ENCODE measurements at regions not wholly inside any gene's neighbourhood (a gene's known extent, or its start where the extent isn't known, plus 50 kb on each side); places are given as distances from the start of the nearest gene placed in this dataset.
"Not testable (repeated sequence)": the region's sequence is repeated elsewhere in the genome, so short reads cannot be mapped to it uniquely, and the experiment has no call there.

GRCh38 chr11:67804435-67805252 lies 130.2 kb upstream of the ALDH3B2 start:
- peak; percentile 3 for DNase-seq (ENCODE audit: low spot score)

GRCh38 chr11:67803519-67803918 lies 129.1 kb upstream of the ALDH3B2 start:
- not testable (repeated sequence) for DNase-seq (ENCODE audit: low spot score)

GRCh38 chr11:67803055-67803454 lies 128.6 kb upstream of the ALDH3B2 start:
- DNase-seq (ENCODE audit: low spot score): not testable (repeated sequence)

- not testable (repeated sequence) for DNase-seq (ENCODE audit: low spot score)
These were observed 128.2 kb upstream of the ALDH3B2 start for GRCh38 chr11:67802623-67803022.

- DNase-seq (ENCODE audit: low spot score): not testable (repeated sequence)
These were observed 127.0 kb upstream of the ALDH3B2 start for GRCh38 chr11:67801397-67801796.

- DNase-seq (ENCODE audit: low spot score): not testable (repeated sequence)
These were observed 126.2 kb upstream of the ALDH3B2 start for GRCh38 chr11:67800591-67800990.

- peak; percentile 19 for DNase-seq (ENCODE audit: low spot score)
These were observed 125.4 kb upstream of the ALDH3B2 start for GRCh38 chr11:67799808-67800207.

GRCh38 chr11:67797726-67798521 lies 123.5 kb upstream of the ALDH3B2 start:
- not testable (repeated sequence) for DNase-seq (ENCODE audit: low spot score)

GRCh38 chr11:67795746-67796145 lies 121.3 kb upstream of the ALDH3B2 start:
- no peak for DNase-seq (ENCODE audit: low spot score)

GRCh38 chr11:67793750-67794149 lies 119.3 kb upstream of the ALDH3B2 start:
- DNase-seq (ENCODE audit: low spot score): not testable (repeated sequence)

GRCh38 chr11:67792273-67792990 lies 118.0 kb upstream of the ALDH3B2 start:
- DNase-seq (ENCODE audit: low spot score): peak; percentile 48

GRCh38 chr11:67791598-67792170 lies 117.3 kb upstream of the ALDH3B2 start:
- DNase-seq (ENCODE audit: low spot score): not testable (repeated sequence)

GRCh38 chr11:67788341-67788695 lies 113.9 kb upstream of the ALDH3B2 start:
- DNase-seq (ENCODE audit: low spot score): not testable (repeated sequence)

- not testable (repeated sequence) for DNase-seq (ENCODE audit: low spot score)
These were observed 113.4 kb upstream of the ALDH3B2 start for GRCh38 chr11:67787681-67788340.

GRCh38 chr11:67781967-67782366 lies 107.5 kb upstream of the ALDH3B2 start:
- DNase-seq (ENCODE audit: low spot score): not testable (repeated sequence)

GRCh38 chr11:67781506-67781905 lies 107.1 kb upstream of the ALDH3B2 start:
- DNase-seq (ENCODE audit: low spot score): not testable (repeated sequence)

- no peak for DNase-seq (ENCODE audit: low spot score)
These were observed 105.6 kb upstream of the ALDH3B2 start for GRCh38 chr11:67780056-67780455.

GRCh38 chr11:67779189-67779875 lies 104.9 kb upstream of the ALDH3B2 start:
- DNase-seq (ENCODE audit: low spot score): not testable (repeated sequence)

GRCh38 chr11:67776852-67777520 lies 102.6 kb upstream of the ALDH3B2 start:
- no peak for DNase-seq (ENCODE audit: low spot score)

GRCh38 chr11:67774175-67774574 lies 99.8 kb upstream of the ALDH3B2 start:
- not testable (repeated sequence) for DNase-seq (ENCODE audit: low spot score)

All from CD4-positive, alpha-beta T cell treated with Interleukin-15 for 4 hours (primary cell).